IMR-90 (cell line): ENCODE measurements at regions not wholly inside any gene's neighbourhood (a gene's known extent, or its start where the extent isn't known, plus 50 kb on each side); places are given as distances from the start of the nearest gene placed in this dataset.

Experiments used
- ATAC-seq: fragments of 200-7000 bp; cut with Tn5 transposase; 2 replicates; pipeline ENCODE4 v1.9.1; 2020; ENCODE audit warnings: low read depth, mild to moderate bottlenecking, moderate library complexity
- BruUV-seq: library from RNA; stranded (reverse); fragments of 400-500 nt; replicated peaks from 2 replicates; lab custom pipeline; 2021; lab: Mats Ljungman, UMichigan
- CTCF ChIA-PET: fragments of 300-600 bp; formaldehyde crosslinking; extraction: SDS; loops from one replicate; lab custom pipeline; 2021; ENCODE audit warnings: antibody characterized with exemption; lab: Yijun Ruan, JAX
- POLR2A ChIA-PET: fragments of 300-600 bp; sonication (Branson Sonifier 250); formaldehyde crosslinking; loops from one replicate; lab custom pipeline; 2022; ENCODE audit warnings: antibody characterized with exemption; ENCODE audit not compliant: unreplicated experiment; lab: Charles Lee
- DNase-seq: peaks from one replicate; pipeline ENCODE4 v3.0.0; 2013
- H2AFZ ChIP-seq: replicated peaks from 2 replicates; pipeline ENCODE3; 2013; ENCODE audit warnings: low read length, mild to moderate bottlenecking; ENCODE audit not compliant: poor library complexity
- H2AK5ac ChIP-seq: 2 replicates; pipeline ENCODE4 v1.6.1; 2013; ENCODE audit warnings: low read depth, low read length, inconsistent platforms
- H2AK9ac ChIP-seq: replicated peaks from 2 replicates; pipeline ENCODE3; 2013; ENCODE audit warnings: mild to moderate bottlenecking, low read depth, low read length, moderate library complexity; ENCODE audit not compliant: poor library complexity
- H2BK120ac ChIP-seq: 2 replicates; pipeline ENCODE4 v1.6.1; 2013; ENCODE audit warnings: low read depth, low read length, inconsistent platforms
- H2BK15ac ChIP-seq: 3 replicates; pipeline ENCODE4 v1.6.1; 2013; ENCODE audit warnings: low read depth, low read length, inconsistent platforms
- H2BK20ac ChIP-seq: 2 replicates; pipeline ENCODE4 v1.6.1; 2013; ENCODE audit warnings: low read depth, mild to moderate bottlenecking, inconsistent platforms, low read length, moderate library complexity
- H2BK5ac ChIP-seq: 2 replicates; pipeline ENCODE4 v1.6.1; 2013; ENCODE audit warnings: mild to moderate bottlenecking, low read depth, low read length, inconsistent platforms; ENCODE audit not compliant: poor library complexity, severe bottlenecking
- H3K14ac ChIP-seq: replicated peaks from 2 replicates; pipeline ENCODE4 v1.6.1; 2013; ENCODE audit warnings: low read depth, low read length, inconsistent platforms
- H3K18ac ChIP-seq: 2 replicates; pipeline ENCODE4 v1.6.1; 2013; ENCODE audit warnings: low read depth, low read length, control low read depth
- H3K23ac ChIP-seq: 2 replicates; pipeline ENCODE4 v1.6.1; 2013; ENCODE audit warnings: low read depth, low read length, inconsistent platforms
- H3K27ac ChIP-seq: 2 replicates; pipeline ENCODE4 v1.5.1; 2013; ENCODE audit warnings: mild to moderate bottlenecking, control low read depth, low read length; ENCODE audit not compliant: insufficient read depth
- H3K27me3 ChIP-seq: 2 replicates; pipeline ENCODE4 v1.6.1; 2013; ENCODE audit warnings: low read length; ENCODE audit not compliant: control insufficient read depth, insufficient read depth
- H3K36me3 ChIP-seq: 2 replicates; pipeline ENCODE4 v1.6.1; 2013; ENCODE audit warnings: low read length, mixed read lengths; ENCODE audit not compliant: control insufficient read depth, insufficient read depth
- H3K4ac ChIP-seq: 2 replicates; pipeline ENCODE4 v1.6.1; 2013; ENCODE audit warnings: low read depth, low read length, inconsistent platforms
- H3K4me1 ChIP-seq: 2 replicates; pipeline ENCODE4 v1.6.1; 2013; ENCODE audit warnings: low read length, mixed read lengths; ENCODE audit not compliant: control insufficient read depth, insufficient read depth
- H3K4me2 ChIP-seq: 2 replicates; pipeline ENCODE4 v1.6.1; 2013; ENCODE audit warnings: low read depth, mild to moderate bottlenecking, control low read depth, low read length, moderate library complexity
- H3K4me3 ChIP-seq: 2 replicates; pipeline ENCODE4 v1.5.1; 2013; ENCODE audit warnings: low read depth, mild to moderate bottlenecking, control low read depth, low read length, moderate library complexity; ENCODE audit not compliant: insufficient read depth
- H3K56ac ChIP-seq: 2 replicates; pipeline ENCODE4 v1.6.1; 2013; ENCODE audit warnings: low read length, inconsistent platforms; ENCODE audit not compliant: insufficient read depth; ENCODE audit errors: extremely low read depth
- H3K79me1 ChIP-seq, 2 experiments: 2 replicates each; pipeline ENCODE4 v1.6.1; 2013; ENCODE audit warnings: low read length in 2 of 2, inconsistent platforms in 1 of 2, low read depth in 1 of 2
- H3K9ac ChIP-seq: 2 replicates; pipeline ENCODE4 v1.6.1; 2013; ENCODE audit warnings: low read depth, low read length, control low read depth
- H3K9me1 ChIP-seq: 2 replicates; pipeline ENCODE4 v1.6.1; 2013; ENCODE audit warnings: low read length, inconsistent platforms; ENCODE audit not compliant: insufficient read depth
- H3K9me3 ChIP-seq: 2 replicates; pipeline ENCODE4 v1.6.1; 2013; ENCODE audit warnings: low read length; ENCODE audit not compliant: control insufficient read depth, insufficient read depth
- H4K20me1 ChIP-seq: 2 replicates; pipeline ENCODE4 v1.6.1; 2013; ENCODE audit warnings: low read length, inconsistent platforms; ENCODE audit not compliant: insufficient read depth
- H4K5ac ChIP-seq: 2 replicates; pipeline ENCODE4 v1.6.1; 2013; ENCODE audit warnings: mild to moderate bottlenecking, low read depth, low read length, control low read depth
- H4K8ac ChIP-seq, 2 experiments: 2 replicates each; pipeline ENCODE4 v1.6.1; 2013; ENCODE audit warnings: low read depth in 2 of 2, low read length in 2 of 2, control low read depth in 1 of 2, inconsistent platforms in 1 of 2
- H4K91ac ChIP-seq: 2 replicates; pipeline ENCODE4 v1.6.1; 2013; ENCODE audit warnings: low read depth, low read length, inconsistent platforms; ENCODE audit not compliant: insufficient read depth
- BHLHE40 ChIP-seq: fragments of 150-350 bp; IDR thresholded peaks from 2 replicates; pipeline ENCODE4 v1.6.1; 2016; ENCODE audit warnings: mild to moderate bottlenecking, low read depth, low read length
- CHD1 ChIP-seq: IDR thresholded peaks from 2 replicates; pipeline ENCODE4 v1.6.1; 2012; ENCODE audit warnings: low read depth, low read length, improper control_type of control experiment
- MAZ ChIP-seq: IDR thresholded peaks from 2 replicates; pipeline ENCODE4 v1.6.1; 2012; ENCODE audit warnings: low read depth, mild to moderate bottlenecking, low read length, improper control_type of control experiment, moderate library complexity, borderline replicate concordance
- MXI1 ChIP-seq: IDR thresholded peaks from 2 replicates; pipeline ENCODE4 v1.6.1; 2012; ENCODE audit warnings: low read depth, mild to moderate bottlenecking, low read length, moderate library complexity, borderline replicate concordance
- NFE2L2 ChIP-seq: fragments of 150-350 bp; IDR thresholded peaks from 2 replicates; pipeline ENCODE4 v1.6.1; 2016; ENCODE audit warnings: low read depth, mild to moderate bottlenecking, low read length
- RAD21 ChIP-seq: IDR thresholded peaks from 2 replicates; pipeline ENCODE4 v1.6.1; 2012; ENCODE audit warnings: low read length, improper control_type of control experiment
- RFX5 ChIP-seq: IDR thresholded peaks from 2 replicates; pipeline ENCODE4 v1.8.0; 2012; ENCODE audit warnings: low read depth, mild to moderate bottlenecking, low read length, moderate library complexity
- WGBS, 2 experiments: methylation state at CpG; one replicate each; pipeline versions ENCODE4 v1.1.5 to v1.1.7; 2013; ENCODE audit warnings: missing lambda C conversion rate in 2 of 2; ENCODE audit not compliant: insufficient read length in 1 of 2; ENCODE audit errors: extremely low coverage in 2 of 2; 5-methylcytosine and 5-hydroxymethylcytosine counted together
- dilution Hi-C: fragments of 300-500 bp; cut with HindIII; formaldehyde crosslinking; loops from one replicate; pipeline ENCODE4 v1.14.3; 2018; ENCODE audit warnings: low sequenced_read_pairs; ENCODE audit not compliant: unreplicated experiment
- in situ Hi-C: fragments of 300-500 bp; cut with MboI; formaldehyde crosslinking; loops from 3 replicates; pipeline ENCODE4 v1.14.3; 2019; ENCODE audit warnings: low sequenced_read_pairs, inconsistent platforms, mixed read lengths
- intact Hi-C: fragments of 100-400 bp; cut with micrococcal nuclease; formaldehyde crosslinking; loops from 2 replicates; pipeline ENCODE4 v1.10.0; 2022

GRCh38 chr3:193784822-193785221 is 191.8 kb downstream of the OPA1 start:
- H3K79me1 ChIP-seq = no peaks in the 10 kb centered on the region
- no peak overlapping the region for H2BK5ac ChIP-seq
- ChIA-PET CTCF (interaction anchor here (1.1 to 8.2 kb wide), 2 partner anchors 529 to 531 kb away, joined by 3 to 83 read pairs; no protein-coding TSS in a partner anchor), POLR2A (no interaction called here)
- H3K36me3 ChIP-seq = no peaks in the 10 kb centered on the region
- TF ChIP-seq RFX5 (no peak), MXI1 (no peak), BHLHE40 (no peak), NFE2L2 (no peak), CHD1 (no peak), MAZ (no peak), RAD21 (no peak)
- ATAC-seq (no peak), DNase-seq (no peak)
- no peak overlapping the region for H3K4me2 ChIP-seq
- H2BK120ac ChIP-seq = no peak overlapping the region
- in situ Hi-C loops (loop anchor here (5.0 kb wide), 2 partner anchors 352 to 532 kb away; partner anchors contain the start of gene HES1), intact Hi-C loops (loop anchor here (5.0 to 10.0 kb wide), 2 partner anchors 220 to 482 kb away; no protein-coding TSS in a partner anchor), dilution Hi-C loops (no loop called here)
- no peaks in the 10 kb centered on the region for H3K9me3 ChIP-seq
- no peak overlapping the region for H2AK9ac ChIP-seq
- no peak overlapping the region for H2AK5ac ChIP-seq
- H4K8ac ChIP-seq = no peak overlapping the region
- H3K23ac ChIP-seq = no peak overlapping the region
- no TSS peak for BruUV-seq
- no peaks in the 10 kb centered on the region for H3K9me1 ChIP-seq
- no peaks in the 10 kb centered on the region for H4K20me1 ChIP-seq
- no peak overlapping the region for H3K56ac ChIP-seq
- H3K4me3 ChIP-seq = no peak overlapping the region
- H4K5ac ChIP-seq = no peak overlapping the region
- H3K18ac ChIP-seq = no peak overlapping the region
- no peak overlapping the region for H4K91ac ChIP-seq
- no peak overlapping the region for H3K4ac ChIP-seq
- H2AFZ ChIP-seq = no peak overlapping the region
- no peak overlapping the region for H3K27ac ChIP-seq
- H3K9ac ChIP-seq = no peak overlapping the region
- no CpG with 5 or more reads among the region's 1 CpG for WGBS, 2 experiments
- H2BK20ac ChIP-seq = no peak overlapping the region
- no peak overlapping the region for H2BK15ac ChIP-seq
- no peak overlapping the region for H3K14ac ChIP-seq
- peaks cover 43% of the 10 kb centered on the region for H3K27me3 ChIP-seq
- no peaks in the 10 kb centered on the region for H3K4me1 ChIP-seq
